GM21723 (cell line): ENCODE measurements at regions not wholly inside any gene's neighbourhood (a gene's known extent, or its start where the extent isn't known, plus 50 kb on each side); places are given as distances from the start of the nearest gene placed in this dataset.
"Not testable (repeated sequence)": the region's sequence is repeated elsewhere in the genome, so short reads cannot be mapped to it uniquely, and the experiment has no call there.

ENCODE experiments used
- ATAC-seq: cut with Tn5 transposase; IDR thresholded peaks from one replicate; pipeline ENCODE4 v1.9.1; 2021; ENCODE audit warnings: mild to moderate bottlenecking, moderate library complexity; ENCODE audit not compliant: unreplicated experiment

- ATAC-seq = no peak
Measured at GRCh38 chr5:72760259-72760658, 56.2 kb upstream of the TNPO1 start.

DNA sequence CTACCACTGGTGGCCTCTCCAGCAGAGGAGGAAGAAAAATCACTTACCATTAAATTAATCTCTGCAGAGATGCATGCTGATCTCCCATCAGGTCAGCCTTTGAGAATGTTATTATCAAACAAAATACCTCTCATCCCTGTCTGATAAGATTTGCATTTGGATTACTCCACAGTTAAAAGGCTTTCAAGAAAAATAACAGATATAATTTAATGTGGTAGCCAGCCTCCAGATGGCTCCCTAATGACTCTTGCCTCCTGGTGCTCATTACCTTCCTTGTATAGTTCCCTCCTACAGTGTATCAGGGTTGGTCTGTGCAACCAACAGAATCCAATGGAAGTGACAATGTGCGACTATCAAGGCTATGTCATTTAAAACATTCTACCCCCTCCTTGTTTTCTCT lies 63.6 kb upstream of the TNPO1 start:
- ATAC-seq = no peak

DNA sequence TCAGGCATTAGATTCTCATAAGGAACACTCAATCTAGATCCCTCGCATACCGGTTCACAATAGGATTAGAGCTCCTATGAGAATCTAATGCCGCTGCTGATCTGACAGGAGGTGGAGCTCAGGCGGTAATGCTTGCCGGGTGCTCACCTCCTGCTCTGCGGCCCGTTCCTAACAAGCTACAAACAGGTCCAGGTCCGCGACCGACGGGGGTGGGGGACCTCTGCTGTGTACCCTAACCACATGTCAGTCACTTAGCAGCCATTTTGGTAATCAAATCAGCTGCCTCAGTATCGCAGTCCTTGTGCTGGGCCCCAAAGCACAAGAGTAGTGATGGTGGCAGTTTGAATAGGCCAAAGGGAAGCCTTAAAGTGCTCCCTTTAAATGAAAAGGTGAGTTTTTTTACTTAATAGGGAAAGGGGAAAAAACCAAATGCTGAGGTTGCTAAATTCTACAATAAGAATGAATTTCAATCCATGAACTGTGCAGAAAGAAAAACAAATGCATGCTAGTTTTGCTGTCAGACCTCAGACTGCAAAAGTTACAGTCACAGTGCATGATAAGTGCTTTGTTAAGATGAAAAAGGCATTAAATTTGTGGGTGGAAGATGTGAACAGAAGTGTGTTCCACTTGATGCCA lies 67.0 kb upstream of the TNPO1 start:
- ATAC-seq = no peak

DNA sequence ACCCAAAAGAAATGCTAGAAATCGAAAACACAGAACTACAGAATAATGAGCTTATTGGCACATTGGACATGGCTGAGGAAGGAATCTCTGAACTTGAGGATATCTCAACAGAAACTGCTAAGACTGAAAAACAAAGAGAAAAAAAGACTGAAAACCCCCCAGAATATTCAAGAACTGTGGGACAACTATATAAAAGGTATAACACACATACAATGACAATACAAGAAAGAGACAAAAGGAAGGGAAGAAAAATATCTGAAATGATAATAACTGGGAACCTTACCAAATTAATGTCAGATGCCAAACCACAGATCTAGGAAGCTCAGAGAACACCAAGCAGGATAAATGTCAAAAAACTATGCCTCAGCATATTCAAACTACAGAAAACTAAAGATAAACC lies 68.6 kb upstream of the TNPO1 start:
- ATAC-seq = no peak

- ATAC-seq = no peak
Measured at GRCh38 chr5:72746736-72747135, 69.7 kb upstream of the TNPO1 start.

DNA sequence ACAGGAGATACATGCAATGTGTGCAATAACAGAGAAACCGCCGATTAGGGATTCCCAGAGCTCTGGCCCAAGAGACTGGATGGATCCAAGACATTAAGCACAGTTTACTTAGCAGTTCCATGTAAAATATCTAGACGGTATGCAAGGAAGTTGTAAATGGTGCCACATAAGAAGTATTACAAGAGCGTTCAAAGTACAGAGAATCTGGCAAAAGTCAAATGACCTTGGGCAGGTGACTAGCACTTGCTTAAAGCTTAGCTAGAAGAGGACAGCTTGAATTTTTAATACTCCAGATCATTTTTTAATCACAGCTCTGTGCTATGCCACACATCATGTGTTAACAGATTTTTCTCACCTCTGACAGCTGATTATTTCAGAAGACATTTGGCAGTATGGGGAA lies 72.3 kb upstream of the TNPO1 start:
- ATAC-seq = no peak

- ATAC-seq = no peak
Measured at GRCh38 chr5:72741805-72742204, 74.7 kb upstream of the TNPO1 start.

GRCh38 chr5:72733810-72734209 lies 82.7 kb upstream of the TNPO1 start:
- no peak for ATAC-seq

DNA sequence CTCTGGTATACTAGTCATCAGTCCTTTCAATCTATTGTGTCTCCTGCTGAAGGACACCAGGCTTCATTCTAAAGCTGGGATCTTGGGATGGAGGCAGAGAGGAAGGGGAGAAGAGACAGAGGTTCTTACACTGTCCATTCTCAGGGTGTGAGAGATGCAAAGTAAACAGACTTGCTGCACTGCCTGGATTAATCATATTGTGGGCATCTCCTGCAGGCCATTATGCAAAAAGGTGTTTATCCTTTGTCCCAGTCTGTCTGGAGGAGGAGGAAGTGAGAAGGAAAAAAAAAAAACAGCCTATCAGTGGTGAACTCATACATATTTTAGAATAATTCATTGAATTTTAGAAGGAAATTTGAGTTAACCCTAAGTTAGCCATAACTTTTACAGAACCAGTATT lies 92.9 kb upstream of the TNPO1 start:
- no peak for ATAC-seq

GRCh38 chr5:72722792-72723452 lies 93.5 kb upstream of the TNPO1 start:
- ATAC-seq = no peak

GRCh38 chr5:72721844-72722243 lies 94.6 kb upstream of the TNPO1 start:
- ATAC-seq = no peak

DNA sequence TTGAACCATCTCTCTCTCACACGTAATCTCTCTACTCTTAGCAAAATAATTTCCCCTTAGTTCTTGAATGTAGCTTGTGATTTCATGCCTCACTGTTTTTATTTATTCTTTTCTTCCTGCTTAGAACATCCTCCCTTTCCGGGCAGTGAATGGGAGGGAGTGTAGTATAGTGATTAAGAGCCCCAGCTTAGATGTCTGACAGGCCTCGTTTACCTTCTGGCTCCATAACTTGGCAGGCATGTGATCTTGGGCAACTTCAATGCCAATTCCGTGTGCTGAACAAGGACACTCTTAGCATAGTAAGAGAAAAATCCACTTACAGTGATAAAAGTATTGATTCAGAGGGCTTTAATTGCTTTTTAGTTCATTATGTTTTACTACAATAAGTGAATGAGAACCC lies 96.3 kb upstream of the TNPO1 start:
- ATAC-seq = no peak

DNA sequence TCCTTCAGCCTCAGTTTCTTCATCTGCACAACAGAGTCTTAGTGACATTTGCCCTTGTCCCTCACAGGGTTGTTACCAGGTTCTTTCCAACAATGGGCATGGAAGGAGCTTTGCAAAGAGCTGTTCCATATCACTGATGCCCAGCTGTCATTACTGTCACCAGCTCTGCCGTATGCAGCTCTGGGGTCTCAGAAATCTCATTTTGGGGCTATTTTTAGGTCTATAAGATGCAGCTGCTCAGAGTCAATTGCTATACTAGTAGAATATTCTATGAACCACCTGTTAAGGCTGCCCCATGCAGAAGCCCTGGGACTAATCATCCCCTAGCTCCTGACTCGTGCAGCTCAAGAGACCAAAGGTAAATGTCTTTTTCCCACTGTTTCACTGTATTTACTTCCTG lies 105.1 kb upstream of the TNPO1 start:
- no peak for ATAC-seq

- no peak for ATAC-seq
Measured at GRCh38 chr5:72709341-72709740, 107.1 kb upstream of the TNPO1 start.

- ATAC-seq = no peak
Measured at GRCh38 chr5:72705178-72705577, 111.3 kb upstream of the TNPO1 start.

DNA sequence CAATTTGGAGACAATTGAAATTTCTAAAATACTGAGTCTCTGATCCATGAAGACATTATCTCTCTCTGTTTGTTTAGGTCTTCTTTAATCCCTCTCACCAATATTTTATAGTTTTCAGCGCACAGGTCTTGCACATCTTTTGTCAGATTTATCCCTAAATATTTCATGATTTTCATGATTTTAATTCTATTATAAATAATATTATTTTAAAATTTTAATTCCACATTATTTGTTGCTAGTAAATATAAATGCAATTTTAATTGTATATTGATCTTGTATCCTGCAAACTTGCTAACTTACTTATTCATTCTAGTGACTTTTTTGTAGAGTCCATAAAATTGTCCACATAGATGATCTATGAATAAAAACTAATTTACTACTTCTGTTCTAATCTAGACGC lies 112.6 kb upstream of the TNPO1 start:
- no peak for ATAC-seq

- no peak for ATAC-seq
Measured at GRCh38 chr5:72702881-72703434, 113.5 kb upstream of the TNPO1 start.

- ATAC-seq = not testable (repeated sequence)
Measured at GRCh38 chr5:72702105-72702504, 114.4 kb upstream of the TNPO1 start.

DNA sequence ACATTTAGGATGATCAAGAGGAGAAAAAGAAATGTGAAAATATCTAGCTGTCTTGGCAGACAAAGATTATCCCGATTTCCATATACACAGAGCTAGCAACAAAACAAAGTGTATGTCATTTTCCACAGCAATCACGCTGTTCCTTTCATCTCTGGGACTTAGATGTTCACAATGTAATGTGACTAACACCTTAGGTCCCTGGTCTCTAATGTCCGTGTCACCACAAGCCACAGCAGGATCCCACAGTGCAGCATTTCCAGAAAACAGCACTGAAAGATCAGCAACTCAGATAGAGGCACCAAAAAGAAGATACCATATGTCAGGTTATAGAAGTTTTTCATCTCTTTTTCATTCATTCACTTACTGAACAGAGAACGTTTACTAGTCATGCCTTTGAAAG lies 118.0 kb upstream of the TNPO1 start:
- ATAC-seq = no peak

GRCh38 chr5:72697622-72698021 lies 118.8 kb upstream of the TNPO1 start:
- no peak for ATAC-seq

GRCh38 chr5:72695659-72696058 lies 120.8 kb upstream of the TNPO1 start:
- no peak for ATAC-seq

GRCh38 chr5:72694856-72695255 lies 121.6 kb upstream of the TNPO1 start:
- ATAC-seq = no peak
